ENCODE measurements at regions not wholly inside any gene's neighbourhood (a gene's known extent, or its start where the extent isn't known, plus 50 kb on each side); places are given as distances from the start of the nearest gene placed in this dataset.
"Not testable (repeated sequence)": the region's sequence is repeated elsewhere in the genome, so short reads cannot be mapped to it uniquely, and the experiment has no call there.

GRCh38 chr9:61628951-61629350 is 439.1 kb downstream of the SPATA31A7 start:
- not testable (repeated sequence) for DNase-seq (ENCODE audit: low read depth); H3K4me3 ChIP-seq (ENCODE audit: control insufficient read depth, low read depth, low read length)

GRCh38 chr9:61634192-61634591 is 444.4 kb downstream of the SPATA31A7 start:
- H3K4me3 ChIP-seq (ENCODE audit: control insufficient read depth, low read depth, low read length): no peak overlapping the region
- no peak for DNase-seq (ENCODE audit: low read depth)
- no peak for TF ChIP-seq CTCF (conservative IDR thresholded peaks at IDR 0.05; ENCODE audit: control insufficient read depth, insufficient read depth, low read depth, low read length)

- not testable (repeated sequence) for DNase-seq (ENCODE audit: low read depth); H3K4me3 ChIP-seq (ENCODE audit: control insufficient read depth, low read depth, low read length)
Measured at GRCh38 chr9:61664232-61664631, 474.4 kb downstream of the SPATA31A7 start.

- TF ChIP-seq CTCF (conservative IDR thresholded peaks at IDR 0.05; ENCODE audit: control insufficient read depth, insufficient read depth, low read depth, low read length): no peak
- H3K4me3 ChIP-seq (ENCODE audit: control insufficient read depth, low read depth, low read length): no peak overlapping the region
- DNase-seq (ENCODE audit: low read depth): no peak
Measured at GRCh38 chr9:61665330-61665751, 475.5 kb downstream of the SPATA31A7 start.

GRCh38 chr9:61665829-61666228 is 476.0 kb downstream of the SPATA31A7 start:
- DNase-seq (ENCODE audit: low read depth): no peak
- H3K4me3 ChIP-seq (ENCODE audit: control insufficient read depth, low read depth, low read length): no peak overlapping the region
- no peak for TF ChIP-seq CTCF (conservative IDR thresholded peaks at IDR 0.05; ENCODE audit: control insufficient read depth, insufficient read depth, low read depth, low read length)

- DNase-seq (ENCODE audit: low read depth): no peak
Measured at GRCh38 chr9:61666310-61666709, 476.5 kb downstream of the SPATA31A7 start.

GRCh38 chr9:61666849-61667371 is 477.1 kb downstream of the SPATA31A7 start:
- DNase-seq (ENCODE audit: low read depth): no peak
- H3K4me3 ChIP-seq (ENCODE audit: control insufficient read depth, low read depth, low read length): no peak overlapping the region
- no peak for TF ChIP-seq CTCF (conservative IDR thresholded peaks at IDR 0.05; ENCODE audit: control insufficient read depth, insufficient read depth, low read depth, low read length)

More at GRCh38 chr9:61666310-61666709, 476.5 kb downstream of the SPATA31A7 start:
- no peak overlapping the region for H3K4me3 ChIP-seq (ENCODE audit: control insufficient read depth, low read depth, low read length)
- no peak for TF ChIP-seq CTCF (conservative IDR thresholded peaks at IDR 0.05; ENCODE audit: control insufficient read depth, insufficient read depth, low read depth, low read length)

GRCh38 chr9:61667559-61668121 is 477.8 kb downstream of the SPATA31A7 start:
- no peak for TF ChIP-seq CTCF (conservative IDR thresholded peaks at IDR 0.05; ENCODE audit: control insufficient read depth, insufficient read depth, low read depth, low read length)
- no peak overlapping the region for H3K4me3 ChIP-seq (ENCODE audit: control insufficient read depth, low read depth, low read length)
- DNase-seq (ENCODE audit: low read depth): no peak

- not testable (repeated sequence) for DNase-seq (ENCODE audit: low read depth); H3K4me3 ChIP-seq (ENCODE audit: control insufficient read depth, low read depth, low read length)
Measured at GRCh38 chr9:61668201-61668600, 478.4 kb downstream of the SPATA31A7 start.
